H1 (cell line): ENCODE measurements at regions not wholly inside any gene's neighbourhood (a gene's known extent, or its start where the extent isn't known, plus 50 kb on each side); places are given as distances from the start of the nearest gene placed in this dataset.
A peak's percentile ranks its signal among the peaks of the same experiment; 100 is the strongest.

Experiments used
- CTCF ChIA-PET: fragments of 300-600 bp; sonication (Branson Sonifier 250); formaldehyde crosslinking; loops from one replicate; lab custom pipeline; 2021; ENCODE audit not compliant: partially characterized antibody; lab: Charles Lee
- POLR2A ChIA-PET: fragments of 300-600 bp; sonication (Branson Sonifier 250); formaldehyde crosslinking; loops from one replicate; lab custom pipeline; 2021; ENCODE audit warnings: inconsistent platforms; ENCODE audit not compliant: partially characterized antibody; lab: Charles Lee
- DNase-seq, 2 experiments: peaks; one replicate each; pipeline versions ENCODE4 v3.0.0 to v3.0.0-alpha.2; 2010 to 2022; ENCODE audit warnings: low spot score in 2 of 2, low read depth in 1 of 2, mixed read lengths in 1 of 2
- FAIRE-seq: peaks from 2 replicates; lab custom pipeline; 2011; peaks lifted over from hg19 to GRCh38; lab: Jason Lieb, UNC
- H2AFZ ChIP-seq: 2 replicates; pipeline ENCODE4 v1.8.1; 2012; ENCODE audit warnings: low read length, inconsistent platforms
- H2AK5ac ChIP-seq: 2 replicates; pipeline ENCODE4 v1.6.1; 2013; ENCODE audit warnings: low read depth, low read length
- H2BK120ac ChIP-seq: replicated peaks from 2 replicates; pipeline ENCODE3; 2013; ENCODE audit warnings: low read depth, low read length, inconsistent platforms
- H2BK12ac ChIP-seq: 2 replicates; pipeline ENCODE4 v1.6.1; 2013; ENCODE audit warnings: low read depth, low read length
- H2BK15ac ChIP-seq: 2 replicates; pipeline ENCODE4 v1.6.1; 2013; ENCODE audit warnings: low read length
- H2BK20ac ChIP-seq: 2 replicates; pipeline ENCODE4 v1.6.1; 2013; ENCODE audit warnings: low read length
- H2BK5ac ChIP-seq: 2 replicates; pipeline ENCODE4 v1.6.1; 2013; ENCODE audit warnings: low read depth, low read length
- H3K14ac ChIP-seq: 2 replicates; pipeline ENCODE4 v1.6.1; 2013; ENCODE audit warnings: inconsistent platforms; ENCODE audit not compliant: insufficient read length
- H3K18ac ChIP-seq: 2 replicates; pipeline ENCODE4 v1.6.1; 2013; ENCODE audit warnings: low read length; ENCODE audit errors: extremely low read depth
- H3K23ac ChIP-seq: 2 replicates; pipeline ENCODE4 v1.6.1; 2013; ENCODE audit warnings: inconsistent platforms; ENCODE audit not compliant: insufficient read length
- H3K23me2 ChIP-seq: 2 replicates; pipeline ENCODE4 v1.6.1; 2013; ENCODE audit warnings: low read depth, low read length
- H3K27ac ChIP-seq: 2 replicates; pipeline ENCODE4 v1.6.1; 2011; ENCODE audit warnings: low read depth, low read length, inconsistent platforms
- H3K27me3 ChIP-seq, 4 experiments: replicated peaks in 1 of 4; 1 replicate in 1 of 4; 2 replicates in 3 of 4; pipeline versions ENCODE4 v1.6.1 to v1.8.1; 2011 to 2013; ENCODE audit warnings: low read length in 3 of 4, mild to moderate bottlenecking in 3 of 4, inconsistent platforms in 2 of 4, mixed read lengths in 2 of 4, moderate library complexity in 1 of 4; ENCODE audit not compliant: control insufficient read depth in 3 of 4, insufficient read depth in 3 of 4; ENCODE audit errors: extremely low read depth in 1 of 4
- H3K36me3 ChIP-seq, 4 experiments: 2 replicates each; pipeline versions ENCODE4 v1.6.1 to v1.8.1; 2011 to 2013; ENCODE audit warnings: mild to moderate bottlenecking in 4 of 4, low read length in 3 of 4, moderate library complexity in 2 of 4, control low read depth in 1 of 4, inconsistent platforms in 1 of 4; ENCODE audit not compliant: insufficient read depth in 4 of 4, control insufficient read depth in 2 of 4
- H3K4ac ChIP-seq: replicated peaks from 2 replicates; pipeline ENCODE3; 2013; ENCODE audit warnings: low read length, low read depth, mixed read lengths, inconsistent platforms; ENCODE audit not compliant: insufficient read length
- H3K4me1 ChIP-seq, 4 experiments: replicated peaks in 1 of 4; 1 replicate in 1 of 4; 2 replicates in 3 of 4; pipeline versions ENCODE4 v1.6.1 to v1.8.1; 2011 to 2013; ENCODE audit warnings: low read length in 3 of 4, inconsistent platforms in 2 of 4, mixed read lengths in 1 of 4; ENCODE audit not compliant: insufficient read depth in 4 of 4, control insufficient read depth in 3 of 4
- H3K4me2 ChIP-seq, 2 experiments: 2 replicates each; pipeline versions ENCODE4 v1.6.1 to v1.8.1; 2011 to 2013; ENCODE audit warnings: low read depth in 2 of 2, low read length in 2 of 2, control low read depth in 1 of 2, inconsistent platforms in 1 of 2, mild to moderate bottlenecking in 1 of 2; ENCODE audit not compliant: insufficient read depth in 1 of 2
- H3K4me3 ChIP-seq, 4 experiments: fragments of 200-600, 300-600 bp in 1 of 4; sonication (generic), shearing (Covaris generic), sonication (Bioruptor Twin) in 1 of 4; 2 replicates each; pipeline versions ENCODE4 v1.5.1 to v1.8.1; 2011 to 2016; ENCODE audit warnings: low read length in 4 of 4, low read depth in 3 of 4, control low read depth in 2 of 4, inconsistent platforms in 2 of 4, mild to moderate bottlenecking in 2 of 4, mixed read lengths in 1 of 4, moderate library complexity in 1 of 4; ENCODE audit not compliant: insufficient read depth in 2 of 4; ENCODE audit errors: extremely low read depth in 1 of 4
- H3K56ac ChIP-seq: replicated peaks from 2 replicates; pipeline ENCODE3; 2013; ENCODE audit warnings: low read depth, mild to moderate bottlenecking, mixed read lengths, low read length, inconsistent platforms; ENCODE audit not compliant: insufficient read length
- H3K79me1 ChIP-seq: 2 replicates; pipeline ENCODE4 v1.6.1; 2013; ENCODE audit warnings: low read depth, low read length, control low read depth
- H3K79me2 ChIP-seq, 2 experiments: 2 replicates each; pipeline versions ENCODE4 v1.6.1 to v1.8.1; 2012 to 2013; ENCODE audit warnings: low read length in 2 of 2, mild to moderate bottlenecking in 2 of 2, inconsistent platforms in 1 of 2; ENCODE audit not compliant: insufficient read depth in 2 of 2, control insufficient read depth in 1 of 2
- H3K9ac ChIP-seq, 4 experiments: replicated peaks in 1 of 4; 1 replicate in 1 of 4; 2 replicates in 3 of 4; pipeline versions ENCODE4 v1.6.1 to v1.8.1; 2011 to 2013; ENCODE audit warnings: low read depth in 3 of 4, low read length in 3 of 4, control low read depth in 2 of 4, mild to moderate bottlenecking in 2 of 4, moderate library complexity in 2 of 4, inconsistent platforms in 1 of 4; ENCODE audit errors: extremely low read depth in 1 of 4
- H3K9me3 ChIP-seq, 2 experiments: 2 replicates each; pipeline versions ENCODE4 v1.6.1 to v1.8.1; 2012 to 2013; ENCODE audit warnings: mild to moderate bottlenecking in 2 of 2, moderate library complexity in 2 of 2, control low read depth in 1 of 2, inconsistent platforms in 1 of 2, low read depth in 1 of 2, low read length in 1 of 2, mixed read lengths in 1 of 2; ENCODE audit not compliant: insufficient read depth in 2 of 2
- H4K20me1 ChIP-seq, 2 experiments: replicated peaks in 1 of 2; 2 replicates each; pipeline versions ENCODE3 to v1.8.1; 2011 to 2013; ENCODE audit warnings: inconsistent platforms in 2 of 2, low read length in 2 of 2, mild to moderate bottlenecking in 1 of 2; ENCODE audit not compliant: insufficient read depth in 2 of 2, control insufficient read depth in 1 of 2
- H4K5ac ChIP-seq: 2 replicates; pipeline ENCODE4 v1.6.1; 2013; ENCODE audit warnings: low read length, low read depth, mixed read lengths, inconsistent platforms; ENCODE audit not compliant: insufficient read length
- H4K8ac ChIP-seq: 2 replicates; pipeline ENCODE4 v1.8.0; 2013; ENCODE audit warnings: mild to moderate bottlenecking, moderate library complexity, low read length, inconsistent platforms; ENCODE audit not compliant: insufficient read depth; ENCODE audit errors: extremely low read depth
- H4K91ac ChIP-seq: replicated peaks from 2 replicates; pipeline ENCODE3; 2013; ENCODE audit warnings: low read length, mixed read lengths, inconsistent platforms; ENCODE audit not compliant: insufficient read length
- BRCA1 ChIP-seq: IDR thresholded peaks from 2 replicates; pipeline ENCODE4 v1.6.1; 2012; ENCODE audit warnings: low read depth, low read length, improper control_type of control experiment
- HDAC6 ChIP-seq: IDR thresholded peaks from one replicate; pipeline ENCODE4 v1.7.1; 2012; ENCODE audit warnings: low read depth, mild to moderate bottlenecking, inconsistent platforms, low read length, moderate library complexity
- TAF7 ChIP-seq: optimal IDR thresholded peaks from 2 replicates; pipeline ENCODE3; 2011; ENCODE audit warnings: low read depth, mild to moderate bottlenecking, inconsistent platforms, low read length, moderate library complexity, borderline replicate concordance
- WGBS, 2 experiments: shearing (Covaris generic) in 1 of 2; methylation state at CpG; one replicate each; pipeline versions ENCODE4 v1.1.6 to v1.1.7; 2013 to 2015; ENCODE audit warnings: low lambda C conversion rate in 2 of 2, mixed read lengths in 2 of 2, inconsistent platforms in 1 of 2, low coverage in 1 of 2, missing lambda C conversion rate in 1 of 2; ENCODE audit not compliant: insufficient replicate concordance in 2 of 2, insufficient coverage in 1 of 2, insufficient read length in 1 of 2; ENCODE audit errors: extremely low coverage in 1 of 2, missing lambda C conversion rate in 1 of 2; 5-methylcytosine and 5-hydroxymethylcytosine counted together

GRCh38 chr20:23244916-23245552, 105.6 kb upstream of the NXT1 start:
- H4K5ac ChIP-seq: no peak overlapping the region
- H2BK15ac ChIP-seq: peak overlapping the region; percentile 88; the same call in 1 of the 2 replicates
- 90% methylated on average over 13 of the region's 13 CpGs; no CpG with 5 or more reads in 1 of the 2 experiments for WGBS, 2 experiments
- no peaks in the 10 kb centered on the region for H3K27me3 ChIP-seq
- H3K79me2 ChIP-seq: no peaks in the 10 kb centered on the region
- no peak overlapping the region for H3K18ac ChIP-seq
- no peak overlapping the region for H3K14ac ChIP-seq
- DNase-seq: peak in 1 of 2 experiments; percentile 40
- peak overlapping the region; percentile 17; the same call in 1 of the 2 replicates for H2AK5ac ChIP-seq
- peak overlapping the region; percentile 43; the same call in 1 of the 2 replicates for H2BK12ac ChIP-seq
- no peak overlapping the region for H3K4me3 ChIP-seq
- H3K4ac ChIP-seq: no peak overlapping the region
- H3K4me2 ChIP-seq: no peak overlapping the region
- no peaks in the 10 kb centered on the region for H3K23me2 ChIP-seq
- no peaks in the 10 kb centered on the region for H3K9me3 ChIP-seq
- H3K36me3 ChIP-seq: no peaks in the 10 kb centered on the region
- FAIRE-seq: no peak
- no peak overlapping the region for H4K8ac ChIP-seq
- H4K91ac ChIP-seq: no peak overlapping the region
- H2AFZ ChIP-seq: peak overlapping the region; percentile 48; the same call in 1 of the 2 replicates
- no peak for TF ChIP-seq BRCA1
- no peak for TF ChIP-seq HDAC6
- no peak for TF ChIP-seq TAF7
- no peaks in the 10 kb centered on the region for H4K20me1 ChIP-seq
- H3K56ac ChIP-seq: no peak overlapping the region
- H2BK5ac ChIP-seq: no peak overlapping the region
- H2BK20ac ChIP-seq: no peak overlapping the region
- H3K4me1 ChIP-seq: no peaks in the 10 kb centered on the region
- no peak overlapping the region for H2BK120ac ChIP-seq
- H3K79me1 ChIP-seq: no peaks in the 10 kb centered on the region
- POLR2A ChIA-PET: no interaction called here
- CTCF ChIA-PET: interaction anchor here (0.6 to 5.7 kb wide), 38 partner anchors 9 to 555 kb away, joined by 3 to 59 read pairs (median 4); no protein-coding TSS in a partner anchor
- no peak overlapping the region for H3K9ac ChIP-seq
- no peak overlapping the region for H3K27ac ChIP-seq
- no peak overlapping the region for H3K23ac ChIP-seq
